Activated B cell treated with CpG ODN at 0.5 μM for 24 hours (primary cell): ENCODE measurements at regions not wholly inside any gene's neighbourhood (a gene's known extent, or its start where the extent isn't known, plus 50 kb on each side); places are given as distances from the start of the nearest gene placed in this dataset.

Experiments
- ATAC-seq: fragments of 200-7000 bp; cut with Tn5 transposase; one replicate; pipeline ENCODE4 v1.10.0; 2021; ENCODE audit warnings: low read depth, mild to moderate bottlenecking, moderate library complexity
- CTCF ChIA-PET: fragments of 350-600 bp; sonication (Branson Sonifier 250); formaldehyde crosslinking; loops from one replicate; lab custom pipeline; 2021; ENCODE audit warnings: antibody characterized with exemption; lab: Charles Lee
- POLR2A ChIA-PET: fragments of 350-600 bp; sonication (Branson Sonifier 250); formaldehyde crosslinking; loops from one replicate; lab custom pipeline; 2021; ENCODE audit warnings: antibody characterized with exemption; lab: Charles Lee
- DNase-seq: peaks from one replicate; pipeline ENCODE4 v3.0.0; 2022
- H3K27ac Mint-ChIP-seq: one replicate; pipeline ENCODE4 v1.8.0; 2020; ENCODE audit warnings: mixed read lengths
- H3K27me3 Mint-ChIP-seq: one replicate; pipeline ENCODE4 v1.8.0; 2021; ENCODE audit warnings: mixed read lengths
- H3K36me3 Mint-ChIP-seq: one replicate; pipeline ENCODE4 v1.8.0; 2021; ENCODE audit warnings: low read depth, mixed read lengths
- H3K4me1 Mint-ChIP-seq: one replicate; pipeline ENCODE4 v1.8.0; 2021; ENCODE audit warnings: mixed read lengths
- H3K4me3 Mint-ChIP-seq: one replicate; pipeline ENCODE4 v1.8.0; 2020; ENCODE audit warnings: mild to moderate bottlenecking, mixed read lengths
- H3K9me3 Mint-ChIP-seq: one replicate; pipeline ENCODE4 v1.8.0; 2020; ENCODE audit warnings: mixed read lengths
- CTCF ChIP-seq: fragments of 200-600 bp; IDR thresholded peaks from one replicate; pipeline ENCODE4 v1.8.0; 2022; ENCODE audit warnings: antibody characterized with exemption, mild to moderate bottlenecking
- intact Hi-C: fragments of 100-400 bp; cut with micrococcal nuclease; formaldehyde crosslinking; loops from one replicate; pipeline ENCODE4 v1.15.1; 2024

- Mint-ChIP-seq H3K36me3 (no peaks in the 10 kb centered on the region), H3K4me1 (no peaks in the 10 kb centered on the region), H3K9me3 (peaks cover 2% of the 10 kb centered on the region), H3K4me3 (no peak overlapping the region), H3K27me3 (peaks cover 4% of the 10 kb centered on the region), H3K27ac (no peak overlapping the region)
- no peak for ATAC-seq
- intact Hi-C loops: no loop called here
- TF ChIP-seq CTCF: no peak
- DNase-seq: no peak
- POLR2A ChIA-PET: no interaction called here
- CTCF ChIA-PET: no interaction called here
Observed at GRCh38 chr9:27847380-27847779, 274.1 kb upstream of the C9orf72 start.

GRCh38 chr9:27847818-27848217, 274.5 kb upstream of the C9orf72 start:
- DNase-seq: no peak
- CTCF ChIA-PET: no interaction called here
- TF ChIP-seq CTCF: no peak
- Mint-ChIP-seq H3K9me3 (peaks cover 2% of the 10 kb centered on the region), H3K4me3 (no peak overlapping the region), H3K27ac (no peak overlapping the region), H3K4me1 (no peaks in the 10 kb centered on the region), H3K36me3 (no peaks in the 10 kb centered on the region), H3K27me3 (peaks cover 4% of the 10 kb centered on the region)
- POLR2A ChIA-PET: no interaction called here
- ATAC-seq: no peak
- intact Hi-C loops: no loop called here

- ATAC-seq (no peak), DNase-seq (no peak)
- intact Hi-C loops: no loop called here
- no peak overlapping the region for H3K4me3 Mint-ChIP-seq
- TF ChIP-seq CTCF: no peak
- H3K36me3 Mint-ChIP-seq: no peaks in the 10 kb centered on the region
- no peak overlapping the region for H3K27ac Mint-ChIP-seq
- H3K4me1 Mint-ChIP-seq: no peaks in the 10 kb centered on the region
- peaks cover 2% of the 10 kb centered on the region for H3K9me3 Mint-ChIP-seq
- H3K27me3 Mint-ChIP-seq: peaks cover 4% of the 10 kb centered on the region
- CTCF ChIA-PET: no interaction called here
- POLR2A ChIA-PET: no interaction called here
Observed at GRCh38 chr9:27848315-27848714, 275.0 kb upstream of the C9orf72 start.

GRCh38 chr9:27851858-27852257, 278.6 kb upstream of the C9orf72 start:
- Mint-ChIP-seq H3K4me3 (no peak overlapping the region), H3K27ac (no peak overlapping the region), H3K9me3 (no peaks in the 10 kb centered on the region), H3K36me3 (no peaks in the 10 kb centered on the region), H3K27me3 (peaks cover 4% of the 10 kb centered on the region), H3K4me1 (no peaks in the 10 kb centered on the region)
- POLR2A ChIA-PET: no interaction called here
- DNase-seq: no peak
- CTCF ChIA-PET: no interaction called here
- TF ChIP-seq CTCF: no peak
- ATAC-seq: no peak
- intact Hi-C loops: no loop called here

GRCh38 chr9:27853529-27853928, 280.2 kb upstream of the C9orf72 start:
- CTCF ChIA-PET: no interaction called here
- intact Hi-C loops: no loop called here
- DNase-seq: no peak
- POLR2A ChIA-PET: no interaction called here
- H3K4me1 Mint-ChIP-seq: no peaks in the 10 kb centered on the region
- no peaks in the 10 kb centered on the region for H3K36me3 Mint-ChIP-seq
- TF ChIP-seq CTCF: no peak
- no peak overlapping the region for H3K27ac Mint-ChIP-seq
- no peaks in the 10 kb centered on the region for H3K9me3 Mint-ChIP-seq
- H3K27me3 Mint-ChIP-seq: peaks cover 4% of the 10 kb centered on the region
- ATAC-seq: no peak
- no peak overlapping the region for H3K4me3 Mint-ChIP-seq
